ENCODE measurements at regions not wholly inside any gene's neighbourhood (a gene's known extent, or its start where the extent isn't known, plus 50 kb on each side); places are given as distances from the start of the nearest gene placed in this dataset.
"Not testable (repeated sequence)": the region's sequence is repeated elsewhere in the genome, so short reads cannot be mapped to it uniquely, and the experiment has no call there.

- Histone ChIP-seq H3K4me3 (no peak overlapping the region), H3K4me1 (no peaks in the 10 kb centered on the region), H3K27ac (no peak overlapping the region), H3K36me3 (no peaks in the 10 kb centered on the region), H3K9me3 (no peaks in the 10 kb centered on the region), H3K27me3 (replicated peaks in 1 of 7) (no peaks in the 10 kb centered on the region)
- TF ChIP-seq POLR2AphosphoS5 (IDR thresholded peaks at IDR 0.05) (no peak), POLR2A (IDR thresholded peaks at IDR 0.05) (no peak)
- TF ChIP-seq, protein P1, sequence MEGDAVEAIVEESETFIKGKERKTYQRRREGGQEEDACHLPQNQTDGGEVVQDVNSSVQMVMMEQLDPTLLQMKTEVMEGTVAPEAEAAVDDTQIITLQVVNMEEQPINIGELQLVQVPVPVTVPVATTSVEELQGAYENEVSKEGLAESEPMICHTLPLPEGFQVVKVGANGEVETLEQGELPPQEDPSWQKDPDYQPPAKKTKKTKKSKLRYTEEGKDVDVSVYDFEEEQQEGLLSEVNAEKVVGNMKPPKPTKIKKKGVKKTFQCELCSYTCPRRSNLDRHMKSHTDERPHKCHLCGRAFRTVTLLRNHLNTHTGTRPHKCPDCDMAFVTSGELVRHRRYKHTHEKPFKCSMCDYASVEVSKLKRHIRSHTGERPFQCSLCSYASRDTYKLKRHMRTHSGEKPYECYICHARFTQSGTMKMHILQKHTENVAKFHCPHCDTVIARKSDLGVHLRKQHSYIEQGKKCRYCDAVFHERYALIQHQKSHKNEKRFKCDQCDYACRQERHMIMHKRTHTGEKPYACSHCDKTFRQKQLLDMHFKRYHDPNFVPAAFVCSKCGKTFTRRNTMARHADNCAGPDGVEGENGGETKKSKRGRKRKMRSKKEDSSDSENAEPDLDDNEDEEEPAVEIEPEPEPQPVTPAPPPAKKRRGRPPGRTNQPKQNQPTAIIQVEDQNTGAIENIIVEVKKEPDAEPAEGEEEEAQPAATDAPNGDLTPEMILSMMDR (IDR thresholded peaks at IDR 0.05 in 8 of 11, conservative IDR thresholded peaks at IDR 0.05 in 3 of 11): no peak
- no peak for DNase-seq
- intact Hi-C loops (cut with DNase I; ENCODE audit: low total_unique reads): no loop called here
- 75 to 91% (median 89%) methylated on average over 4 of the region's 4 CpGs for WGBS, 5 donors
Observed at GRCh38 chr12:25797949-25798348, 160.5 kb upstream of the RASSF8 start.

DNA sequence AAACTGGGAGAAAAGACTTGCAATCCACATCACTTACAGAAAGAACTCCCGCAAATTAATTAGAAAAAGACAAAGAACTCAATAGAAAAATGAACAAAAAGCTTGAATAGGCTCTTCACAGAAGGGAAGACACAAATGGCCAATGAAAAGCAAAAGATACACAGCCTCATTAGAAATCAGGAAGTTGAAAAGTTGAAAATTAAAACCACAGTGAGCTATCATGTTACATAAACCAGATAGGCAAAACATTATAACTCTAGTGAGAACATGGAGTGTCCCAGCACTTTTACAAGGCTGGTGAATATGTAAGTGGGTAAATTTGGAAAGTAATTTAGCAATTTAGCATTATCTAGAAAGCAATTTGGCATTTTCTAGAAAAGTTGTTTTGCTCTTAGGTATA lies 158.4 kb upstream of the RASSF8 start:
- 94 to 100% (median 98%) methylated on average over 1 of the region's 1 CpG for WGBS, 5 donors
- H3K4me1 ChIP-seq: no peaks in the 10 kb centered on the region
- no peak overlapping the region for H3K4me3 ChIP-seq
- TF ChIP-seq, protein P1 (IDR thresholded peaks at IDR 0.05 in 8 of 11, conservative IDR thresholded peaks at IDR 0.05 in 3 of 11): no peak
- TF ChIP-seq POLR2A (IDR thresholded peaks at IDR 0.05): no peak
- TF ChIP-seq POLR2AphosphoS5 (IDR thresholded peaks at IDR 0.05): no peak
- H3K27me3 ChIP-seq (replicated peaks in 1 of 7): no peaks in the 10 kb centered on the region
- H3K36me3 ChIP-seq: no peaks in the 10 kb centered on the region
- intact Hi-C loops (cut with DNase I; ENCODE audit: low total_unique reads): no loop called here
- H3K27ac ChIP-seq: no peak overlapping the region
- H3K9me3 ChIP-seq: no peaks in the 10 kb centered on the region
- DNase-seq: no peak

DNA sequence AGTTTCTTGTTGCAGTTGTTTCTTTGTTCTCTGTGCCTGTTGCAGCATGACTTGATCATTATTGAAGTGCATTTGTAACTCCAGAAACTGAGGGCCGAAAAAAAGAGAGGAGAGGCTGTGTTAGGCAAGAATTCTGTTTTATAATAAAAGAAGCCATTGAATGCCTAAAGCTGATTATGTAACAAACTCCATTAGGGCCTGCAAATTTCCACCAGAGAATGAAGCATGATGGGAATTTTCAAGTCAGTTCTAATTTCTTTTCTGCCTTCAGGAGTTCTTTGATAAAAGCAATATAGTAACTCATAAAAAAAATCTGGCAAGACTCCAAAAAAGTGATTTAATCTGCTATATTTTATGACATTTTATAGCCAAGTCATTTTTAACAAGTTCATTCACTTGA lies 156.7 kb upstream of the RASSF8 start:
- H3K27ac ChIP-seq: no peak overlapping the region
- 77 to 93% (median 81%) methylated on average over 1 of the region's 1 CpG for WGBS, 5 donors
- H3K27me3 ChIP-seq (replicated peaks in 1 of 7): no peaks in the 10 kb centered on the region
- H3K36me3 ChIP-seq: no peaks in the 10 kb centered on the region
- H3K9me3 ChIP-seq: no peaks in the 10 kb centered on the region
- H3K4me1 ChIP-seq: no peaks in the 10 kb centered on the region
- no peak overlapping the region for H3K4me3 ChIP-seq
- no peak for TF ChIP-seq POLR2A (IDR thresholded peaks at IDR 0.05)
- DNase-seq: no peak
- intact Hi-C loops (cut with DNase I; ENCODE audit: low total_unique reads): no loop called here

DNA sequence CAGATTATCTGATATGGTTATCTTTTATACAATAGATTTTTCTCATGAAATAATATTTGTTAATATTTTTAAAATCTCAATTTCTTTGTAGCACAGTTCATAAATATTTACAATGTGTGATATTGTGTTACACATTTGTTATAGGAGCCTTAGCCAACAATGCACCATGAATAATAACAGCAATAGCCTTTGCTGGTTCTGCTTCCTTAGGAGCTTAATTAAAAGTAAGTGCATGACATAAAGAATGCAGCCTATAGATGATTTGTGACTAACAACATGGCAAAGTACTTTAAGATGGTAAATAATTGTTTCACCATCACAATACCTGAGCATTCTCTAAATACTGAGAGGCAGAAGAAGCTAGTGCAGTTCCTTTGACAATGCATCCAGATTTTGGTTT lies 156.3 kb upstream of the RASSF8 start:
- Histone ChIP-seq H3K9me3 (no peaks in the 10 kb centered on the region), H3K36me3 (no peaks in the 10 kb centered on the region), H3K27ac (no peak overlapping the region), H3K27me3 (replicated peaks in 1 of 7) (no peaks in the 10 kb centered on the region), H3K4me1 (no peaks in the 10 kb centered on the region), H3K4me3 (no peak overlapping the region)
- intact Hi-C loops (cut with DNase I; ENCODE audit: low total_unique reads): no loop called here
- DNase-seq: no peak
- TF ChIP-seq POLR2A (IDR thresholded peaks at IDR 0.05) (no peak), POLR2AphosphoS5 (IDR thresholded peaks at IDR 0.05) (no peak)
- TF ChIP-seq, protein P1 (IDR thresholded peaks at IDR 0.05 in 8 of 11, conservative IDR thresholded peaks at IDR 0.05 in 3 of 11): no peak

DNA sequence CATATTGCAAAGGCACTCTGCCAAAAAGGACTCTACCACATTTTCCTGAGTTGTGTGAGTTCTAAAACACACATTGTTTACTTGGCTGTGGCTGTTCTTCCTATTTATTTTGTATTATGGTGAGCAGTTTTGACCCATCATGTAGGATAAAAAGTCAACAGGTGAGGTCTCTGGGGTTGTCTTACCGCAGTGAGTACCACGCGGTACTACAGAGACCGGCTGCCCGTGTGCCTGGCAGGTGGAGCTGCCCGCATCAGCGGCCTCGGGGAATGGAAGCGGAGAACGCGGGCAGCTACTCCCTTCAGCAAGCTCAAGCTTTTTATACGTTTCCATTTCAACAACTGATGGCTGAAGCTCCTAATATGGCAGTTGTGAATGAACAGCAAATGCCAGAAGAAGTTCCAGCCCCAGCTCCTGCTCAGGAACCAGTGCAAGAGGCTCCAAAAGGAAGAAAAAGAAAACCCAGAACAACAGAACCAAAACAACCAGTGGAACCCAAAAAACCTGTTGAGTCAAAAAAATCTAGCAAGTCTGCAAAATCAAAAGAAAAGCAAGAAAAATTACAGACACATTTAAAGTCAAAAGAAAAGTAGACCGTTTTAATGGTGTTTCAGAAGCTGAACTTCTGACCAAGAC lies 155.3 kb upstream of the RASSF8 start:
- WGBS, 5 donors: 91 to 96% (median 94%) methylated on average over 13 of the region's 13 CpGs
- H3K36me3 ChIP-seq; H3K4me1 ChIP-seq; H3K27me3 ChIP-seq (replicated peaks in 1 of 7); DNase-seq; H3K27ac ChIP-seq; intact Hi-C loops (cut with DNase I; ENCODE audit: low total_unique reads); H3K4me3 ChIP-seq; H3K9me3 ChIP-seq: not testable (repeated sequence)

DNA sequence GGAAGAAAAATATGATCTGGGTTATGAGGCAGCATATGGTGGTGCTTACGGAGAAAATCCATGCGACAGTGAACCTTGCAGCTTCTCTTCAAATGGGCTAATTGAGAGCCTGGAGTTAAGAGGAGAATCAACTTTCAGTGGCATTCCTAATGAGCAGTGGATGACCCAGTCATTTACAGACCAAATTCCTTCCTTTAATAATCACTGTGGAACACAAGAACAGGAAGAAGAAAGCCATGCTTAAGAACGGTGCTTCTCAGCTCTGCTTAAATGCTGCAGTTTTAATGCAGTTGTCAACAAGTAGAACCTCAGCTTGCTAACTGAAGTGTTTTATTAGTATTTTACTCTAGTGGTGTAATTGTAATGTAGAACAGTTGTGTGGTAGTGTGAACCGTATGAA lies 154.2 kb upstream of the RASSF8 start:
- H3K27ac ChIP-seq; H3K4me3 ChIP-seq; H3K27me3 ChIP-seq (replicated peaks in 1 of 7); H3K4me1 ChIP-seq; intact Hi-C loops (cut with DNase I; ENCODE audit: low total_unique reads); DNase-seq; H3K36me3 ChIP-seq: not testable (repeated sequence)
- peaks cover 0 to 12% (median 4%) of the 10 kb centered on the region in 8 donors for H3K9me3 ChIP-seq
- 58 to 72% (median 64%) methylated on average over 4 of the region's 4 CpGs for WGBS, 5 donors

Data from spleen (tissue), 11 donors.